Esophagus (tissue), 2 donors: ENCODE measurements at regions not wholly inside any gene's neighbourhood (a gene's known extent, or its start where the extent isn't known, plus 50 kb on each side); places are given as distances from the start of the nearest gene placed in this dataset.

Source experiments
- H3K27ac ChIP-seq, 2 donors: one replicate each; pipeline ENCODE4 v1.5.1; 2013; ENCODE audit warnings: low read depth in 2 of 2, mild to moderate bottlenecking in 2 of 2, inconsistent platforms in 1 of 2, low read length in 1 of 2, moderate library complexity in 1 of 2
- H3K27me3 ChIP-seq, 2 donors: one replicate each; pipeline ENCODE4 v1.6.1; 2013; ENCODE audit warnings: low read length in 2 of 2, control low read depth in 1 of 2, mild to moderate bottlenecking in 1 of 2; ENCODE audit not compliant: insufficient read depth in 2 of 2, control insufficient read depth in 1 of 2
- H3K36me3 ChIP-seq, 2 donors: one replicate each; pipeline ENCODE4 v1.6.1; 2013; ENCODE audit warnings: low read length in 1 of 2; ENCODE audit not compliant: control insufficient read depth in 2 of 2, insufficient read depth in 2 of 2
- H3K4me1 ChIP-seq, 2 donors: one replicate each; pipeline ENCODE4 v1.6.1; 2013; ENCODE audit warnings: low read length in 1 of 2; ENCODE audit not compliant: control insufficient read depth in 2 of 2, insufficient read depth in 2 of 2
- H3K4me3 ChIP-seq, 2 donors: one replicate each; pipeline ENCODE4 v1.5.1; 2013; ENCODE audit warnings: low read length in 2 of 2, mild to moderate bottlenecking in 2 of 2, low read depth in 1 of 2, moderate library complexity in 1 of 2
- H3K9me3 ChIP-seq, 2 donors: one replicate each; pipeline ENCODE4 v1.6.1; 2013; ENCODE audit warnings: mild to moderate bottlenecking in 2 of 2, low read depth in 1 of 2, low read length in 1 of 2, moderate library complexity in 1 of 2; ENCODE audit not compliant: control insufficient read depth in 2 of 2, insufficient read depth in 1 of 2
- WGBS, 2 donors: extraction: QIAGEN DNeasy Blood & Tissue Kit; methylation state at CpG; one replicate each; pipeline ENCODE4 v1.1.7; 2013; 5-methylcytosine and 5-hydroxymethylcytosine counted together
- donor health status: healthy with polysubstance abuse.
- donor health status: Bipolar disorder and iron deficiency.

- H3K4me3 ChIP-seq = no peak overlapping the region
- H3K4me1 ChIP-seq = no peaks in the 10 kb centered on the region
- no peaks in the 10 kb centered on the region for H3K27me3 ChIP-seq
- H3K36me3 ChIP-seq = no peaks in the 10 kb centered on the region
- H3K9me3 ChIP-seq = no peaks in the 10 kb centered on the region
- no peak overlapping the region for H3K27ac ChIP-seq
Observed at GRCh38 chr4:17273047-17273446, 238.8 kb downstream of the QDPR start.

- H3K27ac ChIP-seq = no peak overlapping the region
- no peaks in the 10 kb centered on the region for H3K27me3 ChIP-seq
- no peak overlapping the region for H3K4me3 ChIP-seq
- H3K4me1 ChIP-seq = no peaks in the 10 kb centered on the region
- H3K9me3 ChIP-seq = no peaks in the 10 kb centered on the region
- no peaks in the 10 kb centered on the region for H3K36me3 ChIP-seq
- 62 to 77% methylated on average over 6 of the region's 6 CpGs for WGBS, 2 donors
Observed at GRCh38 chr4:17272154-17272553, 239.7 kb downstream of the QDPR start.

GRCh38 chr4:17265653-17266052 lies 246.2 kb downstream of the QDPR start:
- Histone ChIP-seq H3K4me3 (no peak overlapping the region), H3K27me3 (no peaks in the 10 kb centered on the region), H3K27ac (no peak overlapping the region), H3K4me1 (no peaks in the 10 kb centered on the region), H3K36me3 (no peaks in the 10 kb centered on the region), H3K9me3 (no peaks in the 10 kb centered on the region)
- 83 to 85% methylated on average over 4 of the region's 4 CpGs for WGBS, 2 donors

- WGBS, 2 donors = 74 to 82% methylated on average over 2 of the region's 2 CpGs
- Histone ChIP-seq H3K36me3 (no peaks in the 10 kb centered on the region), H3K4me3 (no peak overlapping the region), H3K9me3 (peaks cover 0 to 1% of the 10 kb centered on the region in 2 donors), H3K27me3 (no peaks in the 10 kb centered on the region), H3K4me1 (no peaks in the 10 kb centered on the region), H3K27ac (no peak overlapping the region)
Observed at GRCh38 chr4:17265139-17265538, 246.8 kb downstream of the QDPR start.

- 82 to 83% methylated on average over 4 of the region's 4 CpGs for WGBS, 2 donors
- Histone ChIP-seq H3K27me3 (no peaks in the 10 kb centered on the region), H3K27ac (no peak overlapping the region), H3K9me3 (peaks cover 0 to 3% of the 10 kb centered on the region in 2 donors), H3K4me3 (no peak overlapping the region), H3K36me3 (no peaks in the 10 kb centered on the region), H3K4me1 (no peaks in the 10 kb centered on the region)
Observed at GRCh38 chr4:17260166-17260907, 251.6 kb downstream of the QDPR start.

GRCh38 chr4:17258106-17258505 lies 253.8 kb downstream of the QDPR start:
- peaks cover 0 to 3% of the 10 kb centered on the region in 2 donors for H3K9me3 ChIP-seq
- H3K27ac ChIP-seq = no peak overlapping the region
- no peaks in the 10 kb centered on the region for H3K4me1 ChIP-seq
- H3K4me3 ChIP-seq = no peak overlapping the region
- H3K36me3 ChIP-seq = no peaks in the 10 kb centered on the region
- no peaks in the 10 kb centered on the region for H3K27me3 ChIP-seq
- WGBS, 2 donors = 83 to 89% methylated on average over 2 of the region's 2 CpGs

- no peaks in the 10 kb centered on the region for H3K9me3 ChIP-seq
- no peaks in the 10 kb centered on the region for H3K4me1 ChIP-seq
- H3K4me3 ChIP-seq = no peak overlapping the region
- H3K27ac ChIP-seq = no peak overlapping the region
- no peaks in the 10 kb centered on the region for H3K27me3 ChIP-seq
- H3K36me3 ChIP-seq = no peaks in the 10 kb centered on the region
- 72 to 80% methylated on average over 2 of the region's 2 CpGs for whole genome bisulfite sequencing, 2 donors
Observed at GRCh38 chr4:17252131-17252530, 259.8 kb downstream of the QDPR start.

GRCh38 chr4:17251101-17251500 lies 260.8 kb downstream of the QDPR start:
- Histone ChIP-seq H3K27ac (no peak overlapping the region), H3K27me3 (no peaks in the 10 kb centered on the region)
- WGBS, 2 donors = 62 to 66% methylated on average over 3 of the region's 3 CpGs

GRCh38 chr4:17250591-17250990 lies 261.3 kb downstream of the QDPR start:
- no peaks in the 10 kb centered on the region for H3K36me3 ChIP-seq
- 80 to 82% methylated on average over 4 of the region's 4 CpGs for WGBS, 2 donors
- H3K4me3 ChIP-seq = no peak overlapping the region
- H3K4me1 ChIP-seq = no peaks in the 10 kb centered on the region
- no peaks in the 10 kb centered on the region for H3K9me3 ChIP-seq
- no peak overlapping the region for H3K27ac ChIP-seq
- no peaks in the 10 kb centered on the region for H3K27me3 ChIP-seq

More at GRCh38 chr4:17251101-17251500, 260.8 kb downstream of the QDPR start:
- no peak overlapping the region for H3K4me3 ChIP-seq
- H3K4me1 ChIP-seq = no peaks in the 10 kb centered on the region
- H3K9me3 ChIP-seq = no peaks in the 10 kb centered on the region
- no peaks in the 10 kb centered on the region for H3K36me3 ChIP-seq

- no peaks in the 10 kb centered on the region for H3K27me3 ChIP-seq
- H3K36me3 ChIP-seq = no peaks in the 10 kb centered on the region
- H3K9me3 ChIP-seq = no peaks in the 10 kb centered on the region
- no peak overlapping the region for H3K27ac ChIP-seq
- no peaks in the 10 kb centered on the region for H3K4me1 ChIP-seq
- H3K4me3 ChIP-seq = no peak overlapping the region
- 78 to 82% methylated on average over 2 of the region's 2 CpGs for WGBS, 2 donors
Observed at GRCh38 chr4:17246656-17247055, 265.2 kb downstream of the QDPR start.
